Calu3 (cell line): ENCODE measurements at regions not wholly inside any gene's neighbourhood (a gene's known extent, or its start where the extent isn't known, plus 50 kb on each side); places are given as distances from the start of the nearest gene placed in this dataset.

Experiments
- BruUV-seq: library from RNA; stranded (reverse); fragments of 400-500 nt; replicated peaks from 2 replicates; lab custom pipeline; 2021; lab: Mats Ljungman, UMichigan
- CTCF ChIA-PET: fragments of 300-600 bp; sonication (Branson Sonifier 250); formaldehyde crosslinking; loops from one replicate; lab custom pipeline; 2022; ENCODE audit warnings: antibody characterized with exemption; lab: Charles Lee
- DNase-seq: peaks from one replicate; pipeline ENCODE4 v3.0.0; 2022
- H3K27ac Mint-ChIP-seq: one replicate; pipeline ENCODE4 v1.8.0; 2022; ENCODE audit warnings: mixed read lengths; ENCODE audit not compliant: unreplicated experiment
- H3K27me3 Mint-ChIP-seq: one replicate; pipeline ENCODE4 v1.8.0; 2022; ENCODE audit warnings: mixed read lengths; ENCODE audit not compliant: unreplicated experiment
- H3K36me3 Mint-ChIP-seq: one replicate; pipeline ENCODE4 v1.8.0; 2022; ENCODE audit warnings: mild to moderate bottlenecking, moderate library complexity, mixed read lengths; ENCODE audit not compliant: insufficient read depth, unreplicated experiment
- H3K4me1 Mint-ChIP-seq: one replicate; pipeline ENCODE4 v1.8.0; 2022; ENCODE audit warnings: mild to moderate bottlenecking, low read depth, mixed read lengths; ENCODE audit not compliant: unreplicated experiment
- H3K4me3 Mint-ChIP-seq: one replicate; pipeline ENCODE4 v1.8.0; 2022; ENCODE audit warnings: mild to moderate bottlenecking, low read depth, moderate library complexity, mixed read lengths; ENCODE audit not compliant: unreplicated experiment
- H3K9me3 Mint-ChIP-seq: one replicate; pipeline ENCODE4 v1.8.0; 2022; ENCODE audit warnings: low read depth, mixed read lengths; ENCODE audit not compliant: unreplicated experiment
- CTCF ChIP-seq: fragments of 200-600 bp; IDR thresholded peaks from one replicate; pipeline ENCODE4 v1.8.0; 2022; ENCODE audit warnings: antibody characterized with exemption; ENCODE audit not compliant: unreplicated experiment
- intact Hi-C: fragments of 100-400 bp; cut with micrococcal nuclease; formaldehyde crosslinking; loops from one replicate; pipeline ENCODE4 v1.10.0; 2022; ENCODE audit not compliant: unreplicated experiment

GRCh38 chr5:101676646-101677045 is 619.4 kb downstream of the SLCO4C1 start:
- no peak for TF ChIP-seq CTCF
- Mint-ChIP-seq H3K27me3 (no peaks in the 10 kb centered on the region), H3K4me1 (peaks cover 19% of the 10 kb centered on the region), H3K9me3 (no peaks in the 10 kb centered on the region), H3K36me3 (no peaks in the 10 kb centered on the region), H3K27ac (no peak overlapping the region), H3K4me3 (no peak overlapping the region)
- intact Hi-C loops = loop anchor here (10.0 kb wide), 2 partner anchors 282 to 452 kb away; no protein-coding TSS in a partner anchor
- BruUV-seq = no TSS peak
- CTCF ChIA-PET = no interaction called here
- DNase-seq = no peak

DNA sequence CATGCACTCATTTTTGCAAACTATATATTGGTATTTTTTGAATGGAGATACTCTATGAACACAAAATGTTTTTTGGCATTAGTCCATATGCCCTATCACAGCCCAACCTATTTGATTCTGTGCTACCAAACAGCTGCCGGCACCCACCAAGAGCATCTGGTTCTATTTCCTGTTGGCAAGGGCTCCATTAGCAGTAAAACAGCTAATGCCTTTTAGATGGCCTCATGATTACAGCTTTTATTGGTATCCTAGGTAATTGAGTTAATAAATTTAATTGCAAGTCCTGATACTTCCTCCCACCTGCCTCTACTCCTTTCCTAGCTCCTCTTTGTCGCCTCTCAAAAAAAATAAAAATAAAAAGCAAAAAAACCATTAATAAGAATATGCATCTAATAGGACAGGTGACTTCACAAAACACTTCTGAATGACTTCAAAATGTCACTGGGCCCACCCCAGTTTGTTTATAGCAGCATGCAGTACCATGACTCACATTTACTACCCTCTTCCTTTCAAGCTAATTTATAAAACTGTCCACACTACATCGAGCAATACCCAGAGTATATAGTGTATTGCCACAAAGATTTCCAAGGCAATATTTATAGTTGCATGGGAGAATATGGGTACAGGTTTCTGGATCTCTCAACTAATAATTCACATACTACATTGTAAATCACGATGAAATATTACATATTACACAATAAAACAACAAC is 620.4 kb downstream of the SLCO4C1 start:
- CTCF ChIA-PET = no interaction called here
- intact Hi-C loops = loop anchor here (10.0 kb wide), 2 partner anchors 281 to 451 kb away; no protein-coding TSS in a partner anchor
- TF ChIP-seq CTCF = no peak
- Mint-ChIP-seq H3K36me3 (no peaks in the 10 kb centered on the region), H3K4me1 (peaks cover 19% of the 10 kb centered on the region), H3K4me3 (no peak overlapping the region), H3K27ac (no peak overlapping the region), H3K27me3 (no peaks in the 10 kb centered on the region), H3K9me3 (no peaks in the 10 kb centered on the region)
- BruUV-seq = no TSS peak
- DNase-seq = no peak

DNA sequence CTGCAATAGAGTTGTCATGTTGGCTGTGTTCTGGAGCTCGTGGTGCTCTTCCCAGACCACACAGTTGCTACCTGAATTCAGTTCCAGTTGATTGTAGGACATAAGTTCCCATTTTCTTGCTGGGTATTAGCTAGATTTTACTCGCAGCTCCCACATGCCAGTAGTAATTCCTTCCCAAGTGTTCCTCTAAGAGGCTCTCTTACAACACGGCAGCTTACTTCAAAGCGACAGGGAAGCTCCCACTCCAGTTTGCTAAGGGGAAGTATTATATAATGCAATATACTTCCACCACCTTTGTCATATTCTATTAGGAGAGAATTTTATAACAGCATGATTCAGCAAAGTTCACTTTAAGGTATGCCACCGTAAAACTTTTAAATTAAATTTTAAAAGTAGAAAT is 623.0 kb downstream of the SLCO4C1 start:
- BruUV-seq = no TSS peak
- intact Hi-C loops = loop anchor here (10.0 kb wide), 2 partner anchors 278 to 448 kb away; no protein-coding TSS in a partner anchor
- CTCF ChIA-PET = interaction anchor here (0.6 kb wide), 1 partner anchor 348 kb away, joined by 3 read pairs; no protein-coding TSS in a partner anchor
- Mint-ChIP-seq H3K9me3 (no peaks in the 10 kb centered on the region), H3K4me1 (peaks cover under 1% of the 10 kb centered on the region), H3K4me3 (no peak overlapping the region), H3K27ac (no peak overlapping the region), H3K36me3 (no peaks in the 10 kb centered on the region), H3K27me3 (no peaks in the 10 kb centered on the region)
- TF ChIP-seq CTCF = no peak
- no peak for DNase-seq

GRCh38 chr5:101664071-101664791 is 631.9 kb downstream of the SLCO4C1 start:
- intact Hi-C loops = no loop called here
- Mint-ChIP-seq H3K27ac (no peak overlapping the region), H3K4me3 (no peak overlapping the region), H3K27me3 (no peaks in the 10 kb centered on the region), H3K36me3 (no peaks in the 10 kb centered on the region), H3K9me3 (no peaks in the 10 kb centered on the region), H3K4me1 (no peaks in the 10 kb centered on the region)
- no TSS peak for BruUV-seq
- CTCF ChIA-PET = no interaction called here
- no peak for DNase-seq
- no peak for TF ChIP-seq CTCF
